MCF 10A (cell line): ENCODE measurements at regions not wholly inside any gene's neighbourhood (a gene's known extent, or its start where the extent isn't known, plus 50 kb on each side); places are given as distances from the start of the nearest gene placed in this dataset.
"Not testable (repeated sequence)": the region's sequence is repeated elsewhere in the genome, so short reads cannot be mapped to it uniquely, and the experiment has no call there.

Source experiments
- BruUV-seq: library from RNA; stranded (reverse); fragments of 400-500 nt; replicated peaks from 2 replicates; lab custom pipeline; 2021; lab: Mats Ljungman, UMichigan
- CTCF ChIA-PET: fragments of 300-600 bp; sonication (Branson Sonifier 250); formaldehyde crosslinking; extraction: SDS; loops from one replicate; lab custom pipeline; 2021; ENCODE audit warnings: antibody characterized with exemption, inconsistent platforms; lab: Yijun Ruan, JAX
- POLR2A ChIA-PET: fragments of 300-600, 350-650 bp; sonication (Branson Sonifier 250); formaldehyde crosslinking; extraction: SDS; loops from one replicate; lab custom pipeline; 2020; ENCODE audit warnings: antibody characterized with exemption, inconsistent platforms; lab: Yijun Ruan, JAX
- DNase-seq: peaks from one replicate; pipeline ENCODE4 v3.0.0-alpha.2; 2018; ENCODE audit not compliant: unreplicated experiment
- H3K27ac Mint-ChIP-seq: one replicate; pipeline ENCODE4 v1.8.0; 2022; ENCODE audit warnings: mild to moderate bottlenecking, low read depth, mixed read lengths; ENCODE audit not compliant: unreplicated experiment
- H3K27me3 Mint-ChIP-seq: one replicate; pipeline ENCODE4 v1.8.0; 2022; ENCODE audit warnings: mixed read lengths; ENCODE audit not compliant: insufficient read depth, unreplicated experiment
- H3K36me3 Mint-ChIP-seq: one replicate; pipeline ENCODE4 v1.8.0; 2022; ENCODE audit warnings: mild to moderate bottlenecking, moderate library complexity, mixed read lengths; ENCODE audit not compliant: insufficient read depth, unreplicated experiment
- H3K4me1 Mint-ChIP-seq: one replicate; pipeline ENCODE4 v1.8.0; 2022; ENCODE audit warnings: mixed read lengths; ENCODE audit not compliant: insufficient read depth, unreplicated experiment
- H3K4me3 Mint-ChIP-seq: one replicate; pipeline ENCODE4 v1.8.0; 2022; ENCODE audit warnings: mild to moderate bottlenecking, moderate library complexity, mixed read lengths; ENCODE audit not compliant: unreplicated experiment
- H3K9me3 Mint-ChIP-seq: one replicate; pipeline ENCODE4 v1.8.0; 2022; ENCODE audit warnings: mixed read lengths; ENCODE audit not compliant: unreplicated experiment
- intact Hi-C: fragments of 100-400 bp; cut with micrococcal nuclease; formaldehyde crosslinking; loops from 2 replicates; pipeline ENCODE4 v1.14.1; 2022
- TF ChIP-seq, protein P1 (sequence below): fragments of 200-600 bp; IDR thresholded peaks from one replicate; pipeline ENCODE4 v1.8.0; 2022; ENCODE audit warnings: antibody characterized with exemption, mild to moderate bottlenecking; ENCODE audit not compliant: unreplicated experiment

DNA sequence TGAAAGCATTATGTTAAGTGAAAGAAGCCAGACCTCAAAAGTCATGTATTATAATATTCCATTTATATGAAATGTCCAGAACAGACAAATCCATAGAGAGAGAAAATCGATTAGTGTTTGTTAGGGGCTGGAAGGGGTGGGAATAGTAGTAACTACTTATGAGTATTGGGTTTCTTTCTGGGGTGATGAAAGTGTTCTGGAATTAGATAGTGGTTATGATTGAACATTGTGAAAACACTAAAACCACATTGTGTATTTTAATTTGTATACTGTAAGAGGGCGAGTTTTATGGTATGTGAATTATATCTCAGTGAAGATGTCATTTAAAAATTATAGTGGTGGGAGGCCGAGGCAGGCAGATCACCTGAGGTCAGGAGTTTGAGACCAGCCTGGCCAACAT lies 52.0 kb upstream of the KIF13A start:
- H3K36me3 Mint-ChIP-seq = no peaks in the 10 kb centered on the region
- intact Hi-C loops = no loop called here
- H3K27ac Mint-ChIP-seq = no peak overlapping the region
- no peak for DNase-seq
- CTCF ChIA-PET = no interaction called here
- no peaks in the 10 kb centered on the region for H3K27me3 Mint-ChIP-seq
- TF ChIP-seq, protein P1, sequence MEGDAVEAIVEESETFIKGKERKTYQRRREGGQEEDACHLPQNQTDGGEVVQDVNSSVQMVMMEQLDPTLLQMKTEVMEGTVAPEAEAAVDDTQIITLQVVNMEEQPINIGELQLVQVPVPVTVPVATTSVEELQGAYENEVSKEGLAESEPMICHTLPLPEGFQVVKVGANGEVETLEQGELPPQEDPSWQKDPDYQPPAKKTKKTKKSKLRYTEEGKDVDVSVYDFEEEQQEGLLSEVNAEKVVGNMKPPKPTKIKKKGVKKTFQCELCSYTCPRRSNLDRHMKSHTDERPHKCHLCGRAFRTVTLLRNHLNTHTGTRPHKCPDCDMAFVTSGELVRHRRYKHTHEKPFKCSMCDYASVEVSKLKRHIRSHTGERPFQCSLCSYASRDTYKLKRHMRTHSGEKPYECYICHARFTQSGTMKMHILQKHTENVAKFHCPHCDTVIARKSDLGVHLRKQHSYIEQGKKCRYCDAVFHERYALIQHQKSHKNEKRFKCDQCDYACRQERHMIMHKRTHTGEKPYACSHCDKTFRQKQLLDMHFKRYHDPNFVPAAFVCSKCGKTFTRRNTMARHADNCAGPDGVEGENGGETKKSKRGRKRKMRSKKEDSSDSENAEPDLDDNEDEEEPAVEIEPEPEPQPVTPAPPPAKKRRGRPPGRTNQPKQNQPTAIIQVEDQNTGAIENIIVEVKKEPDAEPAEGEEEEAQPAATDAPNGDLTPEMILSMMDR = no peak
- POLR2A ChIA-PET = interaction anchor here (0.6 kb wide), 1 partner anchor 385 kb away, joined by 3 read pairs; no protein-coding TSS in a partner anchor
- no peaks in the 10 kb centered on the region for H3K9me3 Mint-ChIP-seq
- H3K4me3 Mint-ChIP-seq = no peak overlapping the region
- BruUV-seq = no TSS peak
- H3K4me1 Mint-ChIP-seq = peaks cover 11% of the 10 kb centered on the region

DNA sequence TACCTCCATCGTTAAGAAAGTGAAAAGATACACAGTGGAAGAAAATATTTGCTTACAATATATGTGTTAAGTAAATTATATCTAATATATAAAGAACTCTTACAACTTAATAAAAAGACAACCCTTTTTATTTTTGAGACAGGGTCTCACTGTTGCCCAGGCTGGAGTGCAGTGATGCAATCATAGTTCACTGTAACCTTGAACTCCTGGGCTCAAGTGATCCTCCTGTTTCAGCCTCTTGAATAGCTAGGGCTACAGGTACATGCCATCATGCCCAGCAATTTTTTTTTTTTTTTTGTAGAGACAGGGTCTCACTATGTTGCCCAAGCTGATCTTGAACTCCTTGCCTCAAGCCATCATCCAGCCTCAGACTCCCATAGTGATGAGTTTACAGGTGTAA lies 50.8 kb upstream of the KIF13A start:
- CTCF ChIA-PET, H3K27ac Mint-ChIP-seq, H3K27me3 Mint-ChIP-seq, H3K4me3 Mint-ChIP-seq, DNase-seq, intact Hi-C loops, BruUV-seq, H3K36me3 Mint-ChIP-seq, H3K9me3 Mint-ChIP-seq: not testable (repeated sequence)
- POLR2A ChIA-PET = interaction anchor here (0.6 to 1.3 kb wide), 3 partner anchors 9 to 22 kb away, joined by 3 to 4 read pairs (median 3); no protein-coding TSS in a partner anchor
- peaks cover 11% of the 10 kb centered on the region for H3K4me1 Mint-ChIP-seq
